ENCODE measurements at regions not wholly inside any gene's neighbourhood (a gene's known extent, or its start where the extent isn't known, plus 50 kb on each side); places are given as distances from the start of the nearest gene placed in this dataset.

DNA sequence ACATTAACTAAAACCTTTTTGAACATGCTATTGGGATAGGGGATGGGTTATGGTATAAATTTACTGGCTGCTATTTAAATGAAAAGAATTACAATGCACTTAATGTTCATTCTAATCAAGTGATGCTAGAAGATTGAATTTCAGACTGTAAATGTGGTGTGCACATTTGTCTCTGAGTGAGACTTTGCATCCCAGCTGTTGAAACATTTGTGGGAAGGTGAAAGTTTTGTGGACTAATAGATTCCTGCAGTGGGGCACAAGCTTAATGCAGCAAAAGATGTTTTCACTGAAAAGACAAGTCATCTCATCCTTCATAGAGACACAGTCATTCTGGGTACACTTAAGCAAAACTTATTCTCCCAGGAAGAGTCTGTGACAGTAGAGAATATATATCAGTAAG is 323.6 kb downstream of the NFIB start:
- H3K4me3 ChIP-seq, result no peak overlapping the region
- no peaks in the 10 kb centered on the region for H3K36me3 ChIP-seq
- H3K27me3 ChIP-seq (replicated peaks; ENCODE audit: insufficient read depth), result no peaks in the 10 kb centered on the region
- TF ChIP-seq, protein P1, sequence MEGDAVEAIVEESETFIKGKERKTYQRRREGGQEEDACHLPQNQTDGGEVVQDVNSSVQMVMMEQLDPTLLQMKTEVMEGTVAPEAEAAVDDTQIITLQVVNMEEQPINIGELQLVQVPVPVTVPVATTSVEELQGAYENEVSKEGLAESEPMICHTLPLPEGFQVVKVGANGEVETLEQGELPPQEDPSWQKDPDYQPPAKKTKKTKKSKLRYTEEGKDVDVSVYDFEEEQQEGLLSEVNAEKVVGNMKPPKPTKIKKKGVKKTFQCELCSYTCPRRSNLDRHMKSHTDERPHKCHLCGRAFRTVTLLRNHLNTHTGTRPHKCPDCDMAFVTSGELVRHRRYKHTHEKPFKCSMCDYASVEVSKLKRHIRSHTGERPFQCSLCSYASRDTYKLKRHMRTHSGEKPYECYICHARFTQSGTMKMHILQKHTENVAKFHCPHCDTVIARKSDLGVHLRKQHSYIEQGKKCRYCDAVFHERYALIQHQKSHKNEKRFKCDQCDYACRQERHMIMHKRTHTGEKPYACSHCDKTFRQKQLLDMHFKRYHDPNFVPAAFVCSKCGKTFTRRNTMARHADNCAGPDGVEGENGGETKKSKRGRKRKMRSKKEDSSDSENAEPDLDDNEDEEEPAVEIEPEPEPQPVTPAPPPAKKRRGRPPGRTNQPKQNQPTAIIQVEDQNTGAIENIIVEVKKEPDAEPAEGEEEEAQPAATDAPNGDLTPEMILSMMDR (IDR thresholded peaks at IDR 0.05), result no peak
- no peak for DNase-seq (ENCODE audit: low spot score)
- ATAC-seq (ENCODE audit: insufficient number of reproducible peaks, low FRiP score, low read depth), result no peak
- H3K9me3 ChIP-seq, result no peaks in the 10 kb centered on the region
- H3K4me1 ChIP-seq (ENCODE audit: control insufficient read depth in 1 of 2, low read depth in 2 of 2), result peaks cover 4 to 34% of the 10 kb centered on the region in 2 donors
- no peak overlapping the region for H3K27ac ChIP-seq

DNA sequence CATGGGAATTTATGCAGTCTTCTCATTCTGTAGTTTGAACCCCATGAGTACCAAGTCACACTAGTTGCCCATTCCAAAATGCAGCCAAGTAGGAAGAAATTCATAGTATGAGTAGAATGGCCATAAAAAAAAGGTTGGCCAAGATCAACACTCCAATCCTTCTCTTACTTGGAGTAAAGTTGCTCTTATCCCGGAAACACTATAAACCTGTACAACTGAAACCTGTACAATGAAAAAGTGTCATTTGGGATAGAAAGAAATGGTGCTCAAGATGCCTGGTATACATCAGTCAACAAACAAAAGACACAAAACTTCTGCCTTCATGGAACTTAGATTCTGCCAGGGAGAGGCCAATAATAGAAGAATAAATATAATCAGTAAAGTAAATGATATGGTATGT is 325.0 kb downstream of the NFIB start:
- no peaks in the 10 kb centered on the region for H3K36me3 ChIP-seq

DNA sequence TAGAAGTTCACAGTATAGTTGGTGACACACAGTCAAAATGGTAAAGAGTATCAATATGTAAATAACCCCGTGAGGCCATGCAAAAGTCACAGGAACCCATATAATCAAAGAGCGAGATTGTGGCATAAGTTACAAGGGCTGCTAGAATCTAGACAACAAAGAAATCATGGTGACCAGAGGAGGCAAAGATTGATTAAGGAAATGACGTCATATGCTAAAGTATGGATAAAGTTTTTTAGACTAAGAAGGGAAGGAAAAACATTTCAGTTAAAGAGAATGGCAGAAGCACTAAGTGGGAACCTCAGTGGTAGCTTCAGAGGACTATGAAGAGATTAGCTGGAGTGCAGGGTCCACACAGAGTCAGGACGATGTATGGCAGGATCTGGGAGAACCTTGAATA is 330.3 kb downstream of the NFIB start:
- ATAC-seq (ENCODE audit: insufficient number of reproducible peaks, low FRiP score, low read depth) (no peak), DNase-seq (ENCODE audit: low spot score) (no peak)
- no peaks in the 10 kb centered on the region for H3K27me3 ChIP-seq (replicated peaks; ENCODE audit: insufficient read depth)
- H3K4me3 ChIP-seq, result no peak overlapping the region
- no peaks in the 10 kb centered on the region for H3K4me1 ChIP-seq (ENCODE audit: control insufficient read depth in 1 of 2, low read depth in 2 of 2)
- H3K36me3 ChIP-seq, result no peaks in the 10 kb centered on the region
- TF ChIP-seq, protein P1 (IDR thresholded peaks at IDR 0.05), result no peak
- H3K27ac ChIP-seq, result no peak overlapping the region
- H3K9me3 ChIP-seq, result no peaks in the 10 kb centered on the region

More for the DNA sequence above, 325.0 kb downstream of the NFIB start:
- no peak overlapping the region for H3K4me3 ChIP-seq
- DNase-seq (ENCODE audit: low spot score), result no peak
- no peak overlapping the region for H3K27ac ChIP-seq
- no peak for ATAC-seq (ENCODE audit: insufficient number of reproducible peaks, low FRiP score, low read depth)
- H3K9me3 ChIP-seq, result no peaks in the 10 kb centered on the region
- H3K4me1 ChIP-seq (ENCODE audit: control insufficient read depth in 1 of 2, low read depth in 2 of 2), result peaks cover 4 to 25% of the 10 kb centered on the region in 2 donors
- TF ChIP-seq, protein P1 (IDR thresholded peaks at IDR 0.05), result no peak
- no peaks in the 10 kb centered on the region for H3K27me3 ChIP-seq (replicated peaks; ENCODE audit: insufficient read depth)

DNA sequence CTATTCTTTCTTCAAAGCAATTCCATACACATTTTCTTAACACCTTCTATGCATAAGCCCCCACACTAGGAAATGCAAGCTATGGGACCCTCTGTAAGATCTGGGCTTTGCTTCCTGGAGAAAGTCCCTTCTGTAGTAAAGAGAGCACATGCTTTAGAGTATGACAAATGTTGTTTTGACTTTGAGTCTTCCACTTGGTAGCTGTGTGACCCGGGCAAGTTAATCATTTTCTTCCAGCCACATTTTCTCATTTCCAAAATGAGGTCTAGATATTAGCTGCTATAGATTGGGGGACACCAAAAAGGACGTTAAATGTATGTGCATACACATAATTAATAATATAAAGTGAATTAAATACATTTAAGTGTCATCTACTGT is 334.0 kb downstream of the NFIB start:
- no peak for DNase-seq (ENCODE audit: low spot score)
- Histone ChIP-seq H3K27me3 (replicated peaks; ENCODE audit: insufficient read depth) (no peaks in the 10 kb centered on the region), H3K4me1 (ENCODE audit: control insufficient read depth in 1 of 2, low read depth in 2 of 2) (no peaks in the 10 kb centered on the region), H3K9me3 (no peaks in the 10 kb centered on the region), H3K27ac (no peak overlapping the region), H3K36me3 (no peaks in the 10 kb centered on the region), H3K4me3 (no peak overlapping the region)
- TF ChIP-seq, protein P1 (IDR thresholded peaks at IDR 0.05), result no peak
- no peak for ATAC-seq (ENCODE audit: insufficient number of reproducible peaks, low FRiP score, low read depth)

DNA sequence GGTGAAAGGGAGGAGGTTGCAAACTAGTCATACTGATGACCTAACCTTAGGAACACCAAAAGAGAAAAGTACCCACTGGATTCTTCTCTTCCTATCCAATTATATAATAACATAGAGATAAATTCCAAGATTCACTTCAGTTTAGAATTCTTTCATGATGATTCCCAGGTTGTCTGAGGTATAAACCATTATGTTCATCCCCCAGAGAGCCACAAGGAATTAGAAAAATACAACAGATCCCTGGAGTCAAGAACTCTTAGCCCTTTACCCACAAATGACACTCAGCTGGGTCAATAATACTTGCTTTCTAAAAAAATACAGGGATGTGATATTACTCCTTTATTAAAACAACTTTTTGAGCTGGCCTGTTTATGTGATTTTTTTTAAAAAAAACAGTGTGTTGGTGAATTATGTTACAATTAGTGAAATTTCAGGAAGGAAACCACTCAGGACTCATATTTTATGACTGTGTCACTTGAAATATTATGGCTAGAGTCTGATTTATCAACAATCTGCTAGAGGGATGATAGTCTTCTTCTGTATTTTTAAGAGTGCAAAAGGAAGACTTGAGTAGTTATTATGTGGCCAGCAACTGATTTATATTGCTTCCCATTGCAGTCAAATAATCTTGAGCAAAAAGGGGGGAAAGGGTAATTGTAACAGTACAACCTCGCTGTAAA is 338.2 kb downstream of the NFIB start:
- Histone ChIP-seq H3K4me1 (ENCODE audit: control insufficient read depth in 1 of 2, low read depth in 2 of 2) (peaks cover 0 to 9% of the 10 kb centered on the region in 2 donors), H3K9me3 (no peaks in the 10 kb centered on the region), H3K27ac (no peak overlapping the region), H3K27me3 (replicated peaks; ENCODE audit: insufficient read depth) (no peaks in the 10 kb centered on the region), H3K36me3 (no peaks in the 10 kb centered on the region), H3K4me3 (no peak overlapping the region)
- ATAC-seq (ENCODE audit: insufficient number of reproducible peaks, low FRiP score, low read depth) (no peak), DNase-seq (ENCODE audit: low spot score) (no peak)
- TF ChIP-seq, protein P1 (IDR thresholded peaks at IDR 0.05), result no peak

All from thoracic aorta (tissue), 2 donors.